HG03159 (cell line): ENCODE measurements at regions not wholly inside any gene's neighbourhood (a gene's known extent, or its start where the extent isn't known, plus 50 kb on each side); places are given as distances from the start of the nearest gene placed in this dataset.

ENCODE experiments used
- ATAC-seq: cut with Tn5 transposase; IDR thresholded peaks from one replicate; pipeline ENCODE4 v1.9.1; 2021; ENCODE audit warnings: mild to moderate bottlenecking, moderate library complexity; ENCODE audit not compliant: unreplicated experiment

DNA sequence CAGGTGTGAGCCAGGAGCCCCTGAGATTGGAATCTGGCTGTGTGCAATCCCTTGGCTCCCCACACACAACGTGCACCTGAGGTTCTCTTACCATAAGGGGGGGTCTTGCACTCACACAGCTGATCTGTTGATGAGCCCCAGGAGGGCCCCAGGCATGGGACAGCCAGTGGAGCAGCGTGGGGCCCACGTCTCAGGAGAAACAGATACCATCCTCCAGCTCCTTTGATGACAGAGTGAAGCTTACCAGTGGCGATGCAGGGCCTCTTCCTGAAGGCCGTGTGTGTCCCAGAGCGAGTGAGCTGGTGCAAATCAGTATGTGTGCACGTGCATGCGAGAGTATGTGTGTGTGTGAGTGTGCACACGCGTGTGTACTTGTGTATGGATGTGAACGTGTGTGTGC, 287.4 kb downstream of the IRX1 start:
- no peak for ATAC-seq

DNA sequence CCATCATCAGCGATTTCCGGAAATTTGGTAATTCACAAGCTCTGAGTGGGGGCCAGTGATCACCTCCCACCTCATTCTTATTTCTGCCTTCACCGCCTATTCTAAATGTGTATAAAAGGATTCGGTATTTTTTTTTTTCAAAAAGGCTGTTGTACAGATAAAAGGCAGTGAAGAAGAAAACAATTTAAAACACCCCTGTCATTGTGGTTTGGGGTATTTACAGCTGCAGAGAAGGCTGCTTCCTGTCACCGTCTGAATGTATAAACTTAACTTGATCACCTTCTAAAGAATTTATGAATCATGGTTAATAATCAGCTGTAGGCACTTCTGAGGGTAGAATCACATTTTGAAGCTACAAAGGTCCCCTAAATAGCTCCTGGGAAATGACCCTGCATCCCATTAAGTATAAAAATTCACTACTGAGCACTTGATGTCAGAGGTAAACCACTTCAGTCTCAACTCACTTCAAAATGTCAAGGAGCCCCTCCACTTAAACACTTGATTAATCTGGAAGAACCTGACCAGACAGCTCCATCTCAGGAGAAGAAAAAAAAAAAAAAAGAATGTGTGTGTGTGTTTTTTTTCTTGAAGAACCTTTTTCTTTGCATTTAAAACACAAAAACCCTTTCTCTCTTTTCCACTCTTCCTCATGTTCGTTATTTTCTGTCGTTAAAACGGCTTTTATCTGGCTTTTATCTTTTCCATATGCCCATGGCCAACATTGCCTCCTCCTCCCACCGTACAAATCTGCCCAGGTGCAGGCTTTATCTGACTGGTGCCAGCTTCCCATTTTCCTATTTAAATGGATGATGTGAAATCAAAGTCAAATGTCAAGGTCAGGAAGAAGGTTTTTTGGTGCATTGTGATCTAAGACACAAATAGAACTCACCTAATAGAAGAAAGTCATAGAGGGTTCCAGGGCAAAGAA, 291.2 kb downstream of the IRX1 start:
- no peak for ATAC-seq

DNA sequence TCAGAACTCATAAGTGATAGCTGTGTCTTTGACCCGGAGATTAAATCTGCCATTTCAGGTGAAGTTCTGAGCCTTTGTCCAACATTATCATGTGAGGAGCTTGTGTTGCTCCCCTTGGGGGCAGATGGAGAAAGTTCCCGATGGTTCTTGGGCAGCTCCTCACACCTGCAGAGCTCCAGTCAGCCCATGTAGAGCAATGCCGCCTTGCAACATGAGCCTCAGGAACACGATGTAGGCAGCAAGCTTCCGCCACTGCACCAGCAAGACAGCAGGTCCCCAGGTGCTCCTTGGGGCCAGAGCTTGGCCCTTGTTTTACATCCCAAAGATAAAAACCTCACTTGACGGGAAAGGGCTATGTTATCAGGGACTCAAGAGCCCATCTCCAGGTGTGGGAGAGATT, 292.7 kb downstream of the IRX1 start:
- ATAC-seq: no peak

DNA sequence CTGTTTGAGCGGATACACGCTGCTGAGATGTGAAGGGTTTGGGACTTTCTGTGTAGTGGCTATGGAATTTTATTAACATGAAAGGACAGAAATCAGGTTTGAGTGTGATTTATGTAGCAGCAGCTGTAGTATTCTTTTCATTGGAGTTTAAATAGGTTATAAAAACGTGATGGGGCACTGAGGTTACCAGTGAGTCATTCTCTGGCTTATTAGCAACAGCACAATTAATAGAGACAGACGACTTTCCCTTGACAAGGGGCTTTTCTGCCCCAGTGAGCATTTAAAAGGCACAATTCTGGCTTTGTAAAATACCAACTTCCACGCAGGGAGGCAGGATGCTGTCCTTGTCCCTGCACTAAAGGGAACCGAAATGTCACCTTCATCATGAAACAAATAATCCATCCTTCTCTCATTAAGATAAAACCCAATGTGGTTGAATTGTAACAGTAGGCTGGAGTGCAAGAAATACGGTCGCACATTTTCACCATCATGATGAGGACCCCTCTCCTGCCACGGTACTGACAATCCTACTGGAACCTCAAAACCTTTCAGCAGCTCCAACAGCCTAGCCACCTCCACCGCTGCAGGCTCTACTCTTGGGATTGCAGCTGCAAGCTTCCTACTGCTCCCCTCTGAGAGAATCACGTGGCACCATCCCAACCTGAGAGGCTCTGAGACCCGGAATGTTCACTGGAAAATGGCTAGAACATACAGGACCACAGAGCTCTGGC, 293.9 kb downstream of the IRX1 start:
- ATAC-seq: no peak

DNA sequence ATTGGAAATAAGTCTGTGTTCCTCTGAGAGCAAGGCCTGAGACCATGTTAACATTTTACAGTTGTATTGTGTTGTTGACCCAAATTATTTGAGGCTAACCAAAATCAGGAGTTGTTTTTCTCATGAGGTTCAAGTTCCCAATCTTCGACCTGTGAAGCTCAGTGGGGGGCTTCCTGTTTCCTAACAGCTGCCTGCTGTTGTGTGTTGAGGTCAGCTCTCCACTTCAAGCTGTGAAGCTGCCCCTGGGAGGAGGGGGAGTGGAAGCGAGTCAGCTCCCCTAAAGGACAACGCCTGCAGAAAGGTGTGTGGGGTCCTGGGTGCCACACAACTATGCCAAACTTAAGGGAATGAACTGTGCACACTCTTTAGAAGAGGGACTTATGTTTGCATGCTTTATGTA, 295.5 kb downstream of the IRX1 start:
- no peak for ATAC-seq

GRCh38 chr5:3893527-3893926, 297.9 kb downstream of the IRX1 start:
- no peak for ATAC-seq

GRCh38 chr5:3893975-3894374, 298.3 kb downstream of the IRX1 start:
- no peak for ATAC-seq

DNA sequence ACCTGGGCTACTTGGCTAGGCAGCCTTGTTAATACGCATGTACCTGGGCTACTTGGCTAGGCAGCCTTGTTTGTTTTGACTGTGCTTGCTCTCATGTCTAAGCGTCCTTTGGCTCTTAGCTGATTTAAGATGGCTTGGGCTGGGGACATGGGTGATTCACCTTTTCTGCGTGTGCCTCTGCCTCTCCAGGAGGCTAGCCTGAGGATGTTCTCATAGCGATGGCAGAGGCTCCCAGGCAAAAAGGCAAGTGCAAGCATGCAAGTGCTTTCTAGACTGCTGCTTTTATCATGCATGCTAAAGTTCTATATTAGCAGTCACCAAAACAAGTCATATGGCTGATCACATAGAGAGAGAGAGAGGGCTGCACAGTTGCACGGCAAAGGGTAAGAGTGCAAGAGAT, 300.5 kb downstream of the IRX1 start:
- ATAC-seq: no peak

DNA sequence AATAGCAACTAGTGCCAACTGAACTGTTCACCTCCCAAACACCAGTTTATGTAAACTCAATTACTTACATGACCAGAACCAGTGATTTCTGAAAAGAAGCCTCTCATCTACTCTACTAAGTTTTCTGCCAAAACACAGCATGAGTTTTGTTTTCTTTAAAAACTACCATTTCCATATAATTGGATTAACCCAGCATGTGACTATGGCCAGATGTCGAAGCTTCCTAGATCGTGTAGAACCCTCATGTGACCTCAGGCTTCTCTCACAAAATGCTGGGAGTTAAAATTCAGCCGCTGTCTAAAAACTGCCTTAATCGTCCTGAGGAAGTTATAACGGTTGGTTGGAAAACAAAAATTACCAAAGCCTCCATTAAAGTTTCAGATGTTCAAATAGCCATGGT, 303.5 kb downstream of the IRX1 start:
- ATAC-seq: no peak

DNA sequence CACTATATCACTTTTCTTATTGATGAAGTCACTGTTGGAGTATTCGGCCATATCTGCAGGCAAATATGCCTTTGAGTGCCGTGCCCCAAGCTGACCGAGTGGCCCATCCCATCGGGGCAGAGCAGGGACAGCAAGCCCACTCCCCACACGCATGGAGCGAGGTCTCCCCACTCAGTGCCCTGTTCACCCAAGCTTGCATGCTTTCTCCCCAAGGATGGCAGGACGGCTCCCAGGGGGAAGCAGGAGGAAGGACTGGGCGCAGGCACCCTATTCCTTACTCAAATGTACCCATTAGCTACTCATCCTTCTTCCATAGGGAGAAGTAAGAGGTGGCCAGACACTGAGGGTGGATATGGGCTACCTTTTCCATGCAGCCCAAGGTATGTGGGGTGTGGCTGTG, 309.0 kb downstream of the IRX1 start:
- ATAC-seq: no peak

DNA sequence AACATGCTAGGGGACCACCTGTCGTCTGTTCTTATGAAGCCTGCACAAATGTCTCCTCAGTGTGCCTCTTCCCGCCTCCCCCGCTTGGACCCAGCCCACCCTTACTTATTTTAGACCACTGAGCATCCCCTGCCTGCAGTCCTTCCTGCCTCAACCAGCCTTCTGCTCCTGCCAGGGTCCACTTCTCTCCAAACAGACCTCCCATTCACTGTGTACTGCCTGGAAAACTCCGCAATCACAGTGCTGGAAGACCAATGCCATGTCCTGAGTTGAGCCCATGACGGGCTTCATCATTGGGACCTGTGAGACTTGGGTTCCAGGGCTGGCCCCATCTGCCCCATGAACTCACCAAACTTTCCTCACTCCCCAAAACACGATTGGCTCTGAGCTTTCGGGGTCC, 309.4 kb downstream of the IRX1 start:
- no peak for ATAC-seq

- ATAC-seq: no peak
These were observed 309.9 kb downstream of the IRX1 start for GRCh38 chr5:3905521-3905920.

GRCh38 chr5:3911111-3911510, 315.5 kb downstream of the IRX1 start:
- no peak for ATAC-seq

DNA sequence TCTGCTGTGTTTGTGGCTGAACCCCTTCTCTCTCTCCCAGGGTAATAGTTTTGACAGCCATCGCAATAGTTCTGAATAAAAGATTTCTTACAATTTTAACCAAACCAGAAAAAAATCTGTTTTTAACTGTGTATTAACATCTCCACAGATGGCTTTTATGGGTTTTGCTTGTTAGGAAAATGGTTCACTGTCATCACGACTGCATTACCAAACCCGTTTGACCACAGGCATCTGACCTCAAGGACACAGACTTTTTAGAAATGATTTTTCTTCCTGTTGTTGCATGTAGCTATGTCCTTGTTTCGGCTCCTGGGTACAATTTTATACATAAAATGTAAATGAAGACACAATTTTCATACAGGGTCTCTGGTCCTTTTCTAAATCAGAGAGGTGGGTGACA, 316.1 kb downstream of the IRX1 start:
- ATAC-seq: no peak

GRCh38 chr5:3912790-3913189, 317.2 kb downstream of the IRX1 start:
- ATAC-seq: no peak

GRCh38 chr5:3913279-3913678, 317.6 kb downstream of the IRX1 start:
- no peak for ATAC-seq

DNA sequence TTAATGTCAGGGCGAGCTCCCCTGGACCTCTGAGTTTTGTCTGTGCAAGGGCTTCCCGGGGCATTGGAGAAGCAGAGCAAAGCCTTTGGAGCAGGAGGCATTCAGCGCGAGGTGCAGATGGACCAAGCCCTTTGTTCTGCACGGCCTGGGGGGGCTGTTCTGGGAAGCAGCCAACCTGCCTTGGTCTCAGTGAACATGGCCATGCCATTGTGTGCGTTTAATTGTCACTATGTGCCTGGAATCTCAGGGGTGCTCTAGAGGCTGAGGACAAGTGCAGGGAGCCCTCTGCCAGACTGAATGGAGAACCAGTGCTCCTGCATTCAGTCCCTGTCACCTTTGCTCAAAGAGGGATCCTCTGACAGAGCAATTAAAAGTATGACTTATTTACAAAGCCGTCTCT, 329.4 kb downstream of the IRX1 start:
- no peak for ATAC-seq

DNA sequence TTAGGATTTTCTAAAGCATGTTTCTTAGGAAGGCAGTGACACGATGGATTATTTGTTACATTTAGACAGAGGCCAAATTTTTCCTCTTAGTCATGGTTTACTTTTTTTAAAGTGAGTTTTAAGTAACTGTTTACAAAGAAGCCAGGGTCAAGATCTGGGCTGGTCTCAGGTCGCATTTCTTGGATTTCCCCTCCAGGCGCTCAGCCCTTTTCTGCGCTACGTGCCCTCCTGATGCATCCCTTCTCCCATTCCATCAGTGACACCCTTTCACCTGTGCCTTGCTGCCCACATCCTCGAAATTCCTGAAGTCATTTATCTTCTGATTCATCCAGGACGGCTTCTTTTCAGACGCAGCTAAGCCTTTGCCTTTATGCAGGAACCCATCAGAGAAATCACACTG, 330.3 kb downstream of the IRX1 start:
- ATAC-seq: no peak

DNA sequence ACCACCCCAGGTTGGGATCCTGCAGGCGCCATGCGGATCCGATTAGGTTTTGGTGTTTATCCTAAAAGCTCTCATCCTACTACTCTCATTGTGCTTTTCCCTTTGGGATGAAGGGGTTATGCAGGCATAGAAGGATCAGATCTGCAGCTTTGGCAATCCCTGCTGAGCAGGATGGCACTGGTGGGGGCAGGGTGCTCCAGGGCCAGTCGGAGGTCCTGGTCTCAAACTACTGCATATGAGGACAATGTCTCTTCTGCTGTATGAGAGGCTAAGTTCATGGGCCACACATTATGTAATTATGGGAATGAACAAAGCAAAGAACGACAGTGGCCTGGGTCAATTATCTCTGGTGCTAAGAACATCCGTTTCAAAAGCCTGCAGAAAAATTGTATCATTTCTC, 334.2 kb downstream of the IRX1 start:
- no peak for ATAC-seq

GRCh38 chr5:3931976-3932375, 336.3 kb downstream of the IRX1 start:
- ATAC-seq: no peak

DNA sequence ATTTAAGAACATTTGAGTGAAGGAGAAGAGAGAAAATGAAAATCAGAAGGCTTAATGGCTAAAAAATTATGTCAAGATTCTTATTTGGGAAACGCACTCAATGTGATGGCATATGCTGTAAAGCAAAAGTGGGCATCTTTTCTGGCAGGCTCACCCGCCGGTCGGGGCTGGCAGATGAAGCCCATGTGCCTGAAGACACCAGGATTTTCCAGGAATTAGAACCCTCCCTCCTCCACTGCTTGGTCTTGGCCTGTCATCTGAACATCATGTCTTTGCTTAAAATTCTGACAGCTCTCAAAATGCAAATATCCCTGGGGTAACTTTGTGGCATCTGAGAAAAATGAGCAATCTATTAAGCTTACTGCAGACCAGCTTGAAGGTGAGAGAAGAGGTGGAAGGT, 337.9 kb downstream of the IRX1 start:
- ATAC-seq: no peak

GRCh38 chr5:3933966-3934365, 338.3 kb downstream of the IRX1 start:
- ATAC-seq: no peak
